Hematopoietic multipotent progenitor cell treated with erythropoietin and hydrocortisone succinate and interleukin-3 and kit ligand, for 17 days (in vitro differentiated cells): ENCODE measurements at regions not wholly inside any gene's neighbourhood (a gene's known extent, or its start where the extent isn't known, plus 50 kb on each side); places are given as distances from the start of the nearest gene placed in this dataset.

ENCODE experiments used
- DNase-seq: peaks from one replicate; pipeline ENCODE4 v3.0.0-alpha.2; 2015; ENCODE audit warnings: low spot score

- no peak for DNase-seq
Observed at GRCh38 chr1:50358962-50359361, 64.3 kb downstream of the DMRTA2 start.

- DNase-seq: no peak
Observed at GRCh38 chr1:50357186-50357585, 66.1 kb downstream of the DMRTA2 start.

GRCh38 chr1:50354813-50355212 is 68.4 kb downstream of the DMRTA2 start:
- no peak for DNase-seq

GRCh38 chr1:50352428-50352827 is 70.8 kb downstream of the DMRTA2 start:
- DNase-seq: no peak

- no peak for DNase-seq
Observed at GRCh38 chr1:50350868-50351267, 72.4 kb downstream of the DMRTA2 start.

- no peak for DNase-seq
Observed at GRCh38 chr1:50350421-50350820, 72.8 kb downstream of the DMRTA2 start.

GRCh38 chr1:50349242-50349565 is 74.0 kb downstream of the DMRTA2 start:
- no peak for DNase-seq

GRCh38 chr1:50348449-50349241 is 74.6 kb downstream of the DMRTA2 start:
- DNase-seq: peak; percentile 68

- DNase-seq: no peak
Observed at GRCh38 chr1:50347933-50348332, 75.3 kb downstream of the DMRTA2 start.

- no peak for DNase-seq
Observed at GRCh38 chr1:50346621-50347020, 76.6 kb downstream of the DMRTA2 start.

GRCh38 chr1:50343323-50343722 is 79.9 kb downstream of the DMRTA2 start:
- no peak for DNase-seq

GRCh38 chr1:50342525-50342924 is 80.7 kb downstream of the DMRTA2 start:
- DNase-seq: no peak

- DNase-seq: no peak
Observed at GRCh38 chr1:50335036-50335435, 88.2 kb downstream of the DMRTA2 start.

- DNase-seq: peak; percentile 45
Observed at GRCh38 chr1:50333595-50333974, 89.7 kb downstream of the DMRTA2 start.

- DNase-seq: peak; percentile 57
Observed at GRCh38 chr1:50332941-50333594, 90.2 kb downstream of the DMRTA2 start.

GRCh38 chr1:50329332-50329932 is 93.8 kb downstream of the DMRTA2 start:
- DNase-seq: no peak

- DNase-seq: no peak
Observed at GRCh38 chr1:50328552-50328951, 94.7 kb downstream of the DMRTA2 start.

GRCh38 chr1:50326026-50326425 is 97.2 kb downstream of the DMRTA2 start:
- no peak for DNase-seq

GRCh38 chr1:50322579-50322978 is 100.7 kb downstream of the DMRTA2 start:
- DNase-seq: no peak

- DNase-seq: no peak
Observed at GRCh38 chr1:50318428-50318827, 104.8 kb downstream of the DMRTA2 start.

- no peak for DNase-seq
Observed at GRCh38 chr1:50308878-50309277, 114.4 kb downstream of the DMRTA2 start.

- no peak for DNase-seq
Observed at GRCh38 chr1:50305808-50306207, 117.4 kb downstream of the DMRTA2 start.

GRCh38 chr1:50300297-50300696 is 122.9 kb downstream of the DMRTA2 start:
- no peak for DNase-seq
